Heart left ventricle (tissue), 13 donors: ENCODE measurements at regions not wholly inside any gene's neighbourhood (a gene's known extent, or its start where the extent isn't known, plus 50 kb on each side); places are given as distances from the start of the nearest gene placed in this dataset.

Source experiments
- CTCF ChIP-seq, 12 donors: fragments of 200-600 bp; sonication (generic) in 4 of 12; IDR thresholded peaks; one replicate each; pipeline versions ENCODE4 v1.5.0 to v1.8.0; 2018 to 2022; ENCODE audit warnings: antibody characterized with exemption in 12 of 12, mild to moderate bottlenecking in 5 of 12
- POLR2A ChIP-seq, 2 donors: fragments of 450-650 bp; IDR thresholded peaks; one replicate each; pipeline ENCODE4 v1.6.1; 2017; ENCODE audit warnings: antibody characterized with exemption in 2 of 2, mild to moderate bottlenecking in 2 of 2, moderate library complexity in 2 of 2
- donor health status: ischemic (EF 13 %, LVEDD 7.1; RV severe dilation, severe dysfunction).
- donor health status: DM: no; HTN: yes; CAD: no.
- donor health status: DM: no; HTN: no; CAD: no.
- donor health status: ischemic (EF 25% LVEDD 6.9; RV normal size, moderate dysfunction).
- donor health status: ischemic (EF 25% LVEDD 5.7; RV mildly dilated, moderate dysfunction).
- donor health status: ischemic (EF 35%, LVEDD 5.7; RV mildly dilated, moderate dysfunction).
- donor health status: nonischemic (EF 11% LVEDD 7.7; RV severe dilation, severe dysfunction).
- donor health status: DM: yes; HTN: yes; CAD: no.
- donor health status: PGD.
- donor health status: ischemic (EF 29% LVEDD 5.4; RV normal size, mild dysfunction).
- donor health status: nonischemic (EF 23%, LVEDD 6.1; RV moderate dilation, normal function).

- TF ChIP-seq CTCF (IDR thresholded peaks at IDR 0.05): no peak
- no peak for TF ChIP-seq POLR2A (IDR thresholded peaks at IDR 0.05)
Measured at GRCh38 chr4:160362478-160362877, 1259.6 kb downstream of the RAPGEF2 start.
